Peyer's patch (tissue), 4 donors: ENCODE measurements at regions not wholly inside any gene's neighbourhood (a gene's known extent, or its start where the extent isn't known, plus 50 kb on each side); places are given as distances from the start of the nearest gene placed in this dataset.

Experiments
- CTCF ChIP-seq, 6 experiments: fragments of 450-650 bp in 4 of 6; fragments of 200-600 bp in 2 of 6; sonication (generic) in 1 of 6; IDR thresholded peaks; one replicate each; pipeline ENCODE4 v1.5.1; 2017 to 2019; ENCODE audit warnings: antibody characterized with exemption in 6 of 6, mild to moderate bottlenecking in 3 of 6, moderate library complexity in 1 of 6
- POLR2A ChIP-seq, 2 donors: fragments of 450-650 bp; IDR thresholded peaks; one replicate each; pipeline ENCODE4 v1.5.1; 2017; ENCODE audit warnings: antibody characterized with exemption in 2 of 2, mild to moderate bottlenecking in 2 of 2, moderate library complexity in 2 of 2

- peak; percentile 57 to 82 (median 74) for TF ChIP-seq CTCF (IDR thresholded peaks at IDR 0.05)
- TF ChIP-seq POLR2A (IDR thresholded peaks at IDR 0.05) = no peak
These were observed 99.0 kb downstream of the ZFP36L2 start for GRCh38 chr2:43127208-43127940.
